MCF 10A (cell line): ENCODE measurements at regions not wholly inside any gene's neighbourhood (a gene's known extent, or its start where the extent isn't known, plus 50 kb on each side); places are given as distances from the start of the nearest gene placed in this dataset.
A peak's percentile ranks its signal among the peaks of the same experiment; 100 is the strongest.

Experiments
- BruUV-seq: library from RNA; stranded (reverse); fragments of 400-500 nt; replicated peaks from 2 replicates; lab custom pipeline; 2021; lab: Mats Ljungman, UMichigan
- CTCF ChIA-PET: fragments of 300-600 bp; sonication (Branson Sonifier 250); formaldehyde crosslinking; extraction: SDS; loops from one replicate; lab custom pipeline; 2021; ENCODE audit warnings: antibody characterized with exemption, inconsistent platforms; lab: Yijun Ruan, JAX
- POLR2A ChIA-PET: fragments of 300-600, 350-650 bp; sonication (Branson Sonifier 250); formaldehyde crosslinking; extraction: SDS; loops from one replicate; lab custom pipeline; 2020; ENCODE audit warnings: antibody characterized with exemption, inconsistent platforms; lab: Yijun Ruan, JAX
- DNase-seq: peaks from one replicate; pipeline ENCODE4 v3.0.0-alpha.2; 2018; ENCODE audit not compliant: unreplicated experiment
- H3K27ac Mint-ChIP-seq: one replicate; pipeline ENCODE4 v1.8.0; 2022; ENCODE audit warnings: mild to moderate bottlenecking, low read depth, mixed read lengths; ENCODE audit not compliant: unreplicated experiment
- H3K27me3 Mint-ChIP-seq: one replicate; pipeline ENCODE4 v1.8.0; 2022; ENCODE audit warnings: mixed read lengths; ENCODE audit not compliant: insufficient read depth, unreplicated experiment
- H3K36me3 Mint-ChIP-seq: one replicate; pipeline ENCODE4 v1.8.0; 2022; ENCODE audit warnings: mild to moderate bottlenecking, moderate library complexity, mixed read lengths; ENCODE audit not compliant: insufficient read depth, unreplicated experiment
- H3K4me1 Mint-ChIP-seq: one replicate; pipeline ENCODE4 v1.8.0; 2022; ENCODE audit warnings: mixed read lengths; ENCODE audit not compliant: insufficient read depth, unreplicated experiment
- H3K4me3 Mint-ChIP-seq: one replicate; pipeline ENCODE4 v1.8.0; 2022; ENCODE audit warnings: mild to moderate bottlenecking, moderate library complexity, mixed read lengths; ENCODE audit not compliant: unreplicated experiment
- H3K9me3 Mint-ChIP-seq: one replicate; pipeline ENCODE4 v1.8.0; 2022; ENCODE audit warnings: mixed read lengths; ENCODE audit not compliant: unreplicated experiment
- CTCF ChIP-seq: fragments of 200-600 bp; IDR thresholded peaks from one replicate; pipeline ENCODE4 v1.8.0; 2022; ENCODE audit warnings: antibody characterized with exemption, mild to moderate bottlenecking; ENCODE audit not compliant: unreplicated experiment
- intact Hi-C: fragments of 100-400 bp; cut with micrococcal nuclease; formaldehyde crosslinking; loops from 2 replicates; pipeline ENCODE4 v1.14.1; 2022

- TF ChIP-seq CTCF: no peak
- POLR2A ChIA-PET: interaction anchor here (0.7 to 1.2 kb wide), 2 partner anchors 9 to 281 kb away, joined by 3 read pairs; no protein-coding TSS in a partner anchor
- CTCF ChIA-PET: no interaction called here
- H3K27ac Mint-ChIP-seq: no peak overlapping the region
- intact Hi-C loops: no loop called here
- no peaks in the 10 kb centered on the region for H3K36me3 Mint-ChIP-seq
- no TSS peak for BruUV-seq
- no peak for DNase-seq
- H3K4me3 Mint-ChIP-seq: no peak overlapping the region
- no peaks in the 10 kb centered on the region for H3K27me3 Mint-ChIP-seq
- no peaks in the 10 kb centered on the region for H3K9me3 Mint-ChIP-seq
- no peaks in the 10 kb centered on the region for H3K4me1 Mint-ChIP-seq
Observed at GRCh38 chr4:104022226-104022625, 302.4 kb upstream of the TACR3 start.

- H3K36me3 Mint-ChIP-seq: no peaks in the 10 kb centered on the region
- no peak overlapping the region for H3K4me3 Mint-ChIP-seq
- CTCF ChIA-PET: no interaction called here
- no peak for TF ChIP-seq CTCF
- POLR2A ChIA-PET: no interaction called here
- intact Hi-C loops: no loop called here
- no peaks in the 10 kb centered on the region for H3K9me3 Mint-ChIP-seq
- no peaks in the 10 kb centered on the region for H3K27me3 Mint-ChIP-seq
- no peak for DNase-seq
- no peak overlapping the region for H3K27ac Mint-ChIP-seq
- BruUV-seq: no TSS peak
- H3K4me1 Mint-ChIP-seq: no peaks in the 10 kb centered on the region
Observed at GRCh38 chr4:104020641-104021040, 300.9 kb upstream of the TACR3 start.

GRCh38 chr4:104017213-104017612 lies 297.4 kb upstream of the TACR3 start:
- DNase-seq: no peak
- H3K36me3 Mint-ChIP-seq: no peaks in the 10 kb centered on the region
- ChIA-PET CTCF (interaction anchor here (1.0 kb wide), 2 partner anchors 48 to 843 kb away, joined by 3 to 6 read pairs; no protein-coding TSS in a partner anchor), POLR2A (no interaction called here)
- H3K4me1 Mint-ChIP-seq: no peaks in the 10 kb centered on the region
- TF ChIP-seq CTCF: no peak
- no peaks in the 10 kb centered on the region for H3K9me3 Mint-ChIP-seq
- H3K4me3 Mint-ChIP-seq: no peak overlapping the region
- intact Hi-C loops: no loop called here
- no peak overlapping the region for H3K27ac Mint-ChIP-seq
- H3K27me3 Mint-ChIP-seq: no peaks in the 10 kb centered on the region
- no TSS peak for BruUV-seq

GRCh38 chr4:104015680-104016079 lies 295.9 kb upstream of the TACR3 start:
- Mint-ChIP-seq H3K4me3 (no peak overlapping the region), H3K27me3 (no peaks in the 10 kb centered on the region), H3K9me3 (no peaks in the 10 kb centered on the region), H3K27ac (no peak overlapping the region), H3K4me1 (no peaks in the 10 kb centered on the region), H3K36me3 (no peaks in the 10 kb centered on the region)
- ChIA-PET CTCF (interaction anchor here (1.2 to 1.3 kb wide), 2 partner anchors 431 to 844 kb away, joined by 6 to 7 read pairs; no protein-coding TSS in a partner anchor), POLR2A (no interaction called here)
- peak; percentile 33 for TF ChIP-seq CTCF
- no TSS peak for BruUV-seq
- intact Hi-C loops: loop anchor here (1.0 kb wide), 2 partner anchors 436 to 845 kb away; no protein-coding TSS in a partner anchor
- DNase-seq: peak; percentile 38
